Suprapubic skin (tissue), 4 donors: ENCODE measurements at regions not wholly inside any gene's neighbourhood (a gene's known extent, or its start where the extent isn't known, plus 50 kb on each side); places are given as distances from the start of the nearest gene placed in this dataset.

Source experiments
- DNase-seq, 2 donors: peaks; one replicate each; pipeline ENCODE4 v3.0.0-alpha.2; 2019; ENCODE audit warnings: low spot score in 2 of 2
- H3K27ac ChIP-seq: fragments of 200-600 bp; sonication (generic); one replicate; pipeline ENCODE4 v1.5.1; 2019
- H3K27me3 ChIP-seq: fragments of 200-600 bp; sonication (generic); one replicate; pipeline ENCODE4 v1.5.1; 2019
- H3K36me3 ChIP-seq: fragments of 200-600 bp; sonication (generic); one replicate; pipeline ENCODE4 v1.5.1; 2019
- H3K4me1 ChIP-seq: fragments of 200-600 bp; sonication (generic); one replicate; pipeline ENCODE4 v1.5.1; 2019
- H3K4me3 ChIP-seq: fragments of 200-600 bp; sonication (generic); one replicate; pipeline ENCODE4 v1.5.1; 2019; ENCODE audit warnings: mild to moderate bottlenecking
- H3K9me3 ChIP-seq: fragments of 200-600 bp; sonication (generic); one replicate; pipeline ENCODE4 v1.5.1; 2019
- EP300 ChIP-seq: sonication (generic); formaldehyde crosslinking; IDR thresholded peaks from one replicate; pipeline ENCODE4 v1.6.1; 2017; ENCODE audit warnings: antibody characterized with exemption
- POLR2A ChIP-seq, 2 donors: fragments of 450-650 bp; IDR thresholded peaks; one replicate each; pipeline ENCODE4 v1.6.1; 2017; ENCODE audit warnings: antibody characterized with exemption in 2 of 2, mild to moderate bottlenecking in 2 of 2, moderate library complexity in 2 of 2
- POLR2AphosphoS5 ChIP-seq, 3 donors: sonication (generic); formaldehyde crosslinking; IDR thresholded peaks; one replicate each; pipeline ENCODE4 v1.6.1; 2017; ENCODE audit warnings: antibody characterized with exemption in 3 of 3
- WGBS: methylation state at CpG from one replicate; pipeline ENCODE4 v1.1.5; 2018; 5-methylcytosine and 5-hydroxymethylcytosine counted together
- TF ChIP-seq, protein P1 (sequence below), 2 donors: fragments of 200-600 bp in 1 of 2; fragments of 450-650 bp in 1 of 2; sonication (generic) in 1 of 2; IDR thresholded peaks; one replicate each; pipeline ENCODE4 v1.5.1; 2016 to 2019; ENCODE audit warnings: antibody characterized with exemption in 2 of 2, mild to moderate bottlenecking in 1 of 2, moderate library complexity in 1 of 2

DNA sequence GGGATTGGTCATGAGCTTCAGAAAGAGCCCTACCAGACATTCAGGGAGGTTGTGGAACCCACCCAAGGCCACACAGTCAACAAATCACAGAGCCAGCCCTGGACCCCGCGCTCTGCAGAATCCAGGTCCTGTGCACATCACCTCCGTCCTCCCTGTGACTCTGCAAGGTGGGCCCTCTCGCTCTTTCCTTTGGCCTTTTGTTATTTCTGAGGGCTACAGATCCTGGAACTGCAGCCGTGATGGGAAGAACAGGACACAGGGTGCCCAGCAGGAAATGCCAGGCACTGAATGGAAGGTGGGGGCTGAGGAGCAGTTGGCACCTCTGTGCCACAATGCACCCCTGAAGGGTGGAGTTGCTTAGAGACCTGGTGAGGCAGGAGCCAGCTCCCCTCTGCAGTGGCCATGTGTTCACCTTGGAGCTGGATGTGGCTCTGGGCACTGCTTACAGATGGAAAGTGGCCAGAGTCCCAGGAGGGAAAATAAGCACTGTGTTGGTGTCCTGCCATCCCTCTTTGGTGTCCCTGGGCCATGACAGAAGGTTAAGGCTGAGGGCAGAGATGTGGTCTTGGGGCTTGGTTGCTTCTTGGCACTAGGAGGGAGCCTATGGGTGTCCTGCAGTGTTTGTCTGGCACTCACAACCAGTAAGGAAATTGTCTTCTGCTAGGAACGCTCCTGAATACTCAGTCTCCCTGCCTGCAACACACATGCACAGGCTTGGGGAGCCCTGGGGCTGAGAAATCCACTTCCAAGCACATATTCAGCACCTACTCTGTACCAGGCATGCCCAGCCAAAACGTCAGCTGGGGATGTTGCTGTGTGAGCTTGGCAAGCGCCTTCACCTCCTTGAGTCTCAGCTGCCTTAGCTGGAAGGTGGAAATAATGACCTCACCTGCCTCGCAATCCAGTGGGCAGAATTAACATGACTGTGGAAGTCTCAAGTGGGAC, 98.0 kb upstream of the SLC6A6 start:
- TF ChIP-seq, protein P1, sequence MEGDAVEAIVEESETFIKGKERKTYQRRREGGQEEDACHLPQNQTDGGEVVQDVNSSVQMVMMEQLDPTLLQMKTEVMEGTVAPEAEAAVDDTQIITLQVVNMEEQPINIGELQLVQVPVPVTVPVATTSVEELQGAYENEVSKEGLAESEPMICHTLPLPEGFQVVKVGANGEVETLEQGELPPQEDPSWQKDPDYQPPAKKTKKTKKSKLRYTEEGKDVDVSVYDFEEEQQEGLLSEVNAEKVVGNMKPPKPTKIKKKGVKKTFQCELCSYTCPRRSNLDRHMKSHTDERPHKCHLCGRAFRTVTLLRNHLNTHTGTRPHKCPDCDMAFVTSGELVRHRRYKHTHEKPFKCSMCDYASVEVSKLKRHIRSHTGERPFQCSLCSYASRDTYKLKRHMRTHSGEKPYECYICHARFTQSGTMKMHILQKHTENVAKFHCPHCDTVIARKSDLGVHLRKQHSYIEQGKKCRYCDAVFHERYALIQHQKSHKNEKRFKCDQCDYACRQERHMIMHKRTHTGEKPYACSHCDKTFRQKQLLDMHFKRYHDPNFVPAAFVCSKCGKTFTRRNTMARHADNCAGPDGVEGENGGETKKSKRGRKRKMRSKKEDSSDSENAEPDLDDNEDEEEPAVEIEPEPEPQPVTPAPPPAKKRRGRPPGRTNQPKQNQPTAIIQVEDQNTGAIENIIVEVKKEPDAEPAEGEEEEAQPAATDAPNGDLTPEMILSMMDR (IDR thresholded peaks at IDR 0.05), result no peak
- TF ChIP-seq EP300, result no peak
- no peak for TF ChIP-seq POLR2AphosphoS5 (IDR thresholded peaks at IDR 0.05)
- TF ChIP-seq POLR2A (IDR thresholded peaks at IDR 0.05), result no peak
- Histone ChIP-seq H3K36me3 (no peaks in the 10 kb centered on the region), H3K27me3 (peaks cover 11% of the 10 kb centered on the region), H3K4me3 (no peak overlapping the region), H3K9me3 (no peaks in the 10 kb centered on the region), H3K27ac (peak overlapping the region; percentile 30), H3K4me1 (peaks cover 31% of the 10 kb centered on the region)
- WGBS, result 57% methylated on average over 8 of the region's 9 CpGs
- no peak for DNase-seq

GRCh38 chr3:14305324-14305723, 97.1 kb upstream of the SLC6A6 start:
- no peak for DNase-seq
- H3K27me3 ChIP-seq, result peaks cover 11% of the 10 kb centered on the region
- no peak for TF ChIP-seq POLR2AphosphoS5 (IDR thresholded peaks at IDR 0.05)
- no peak for TF ChIP-seq POLR2A (IDR thresholded peaks at IDR 0.05)
- TF ChIP-seq, protein P1 (IDR thresholded peaks at IDR 0.05), result no peak
- TF ChIP-seq EP300, result no peak
- no peak overlapping the region for H3K4me3 ChIP-seq
- 74% methylated on average over 8 of the region's 8 CpGs for WGBS
- H3K27ac ChIP-seq, result no peak overlapping the region
- H3K36me3 ChIP-seq, result no peaks in the 10 kb centered on the region
- H3K4me1 ChIP-seq, result peaks cover 31% of the 10 kb centered on the region
- H3K9me3 ChIP-seq, result no peaks in the 10 kb centered on the region

- TF ChIP-seq POLR2AphosphoS5 (IDR thresholded peaks at IDR 0.05), result no peak
- TF ChIP-seq POLR2A (IDR thresholded peaks at IDR 0.05), result no peak
- TF ChIP-seq EP300, result no peak
- TF ChIP-seq, protein P1 (IDR thresholded peaks at IDR 0.05), result no peak
- no peak for DNase-seq
- Histone ChIP-seq H3K9me3 (no peaks in the 10 kb centered on the region), H3K27ac (no peak overlapping the region), H3K27me3 (peaks cover 11% of the 10 kb centered on the region), H3K36me3 (no peaks in the 10 kb centered on the region), H3K4me3 (no peak overlapping the region), H3K4me1 (peaks cover 28% of the 10 kb centered on the region)
- 90% methylated on average over 10 of the region's 10 CpGs for WGBS
Observed at GRCh38 chr3:14306142-14306541, 96.3 kb upstream of the SLC6A6 start.

- 63% methylated on average over 18 of the region's 18 CpGs for WGBS
- H3K4me3 ChIP-seq, result no peak overlapping the region
- no peak for DNase-seq
- H3K36me3 ChIP-seq, result no peaks in the 10 kb centered on the region
- no peaks in the 10 kb centered on the region for H3K9me3 ChIP-seq
- H3K27ac ChIP-seq, result no peak overlapping the region
- no peak for TF ChIP-seq POLR2A (IDR thresholded peaks at IDR 0.05)
- TF ChIP-seq, protein P1 (IDR thresholded peaks at IDR 0.05), result no peak
- no peak for TF ChIP-seq EP300
- TF ChIP-seq POLR2AphosphoS5 (IDR thresholded peaks at IDR 0.05), result no peak
- peaks cover 18% of the 10 kb centered on the region for H3K4me1 ChIP-seq
- H3K27me3 ChIP-seq, result peaks cover 19% of the 10 kb centered on the region
Observed at GRCh38 chr3:14307656-14308302, 94.6 kb upstream of the SLC6A6 start.

GRCh38 chr3:14311729-14312128, 90.7 kb upstream of the SLC6A6 start:
- H3K9me3 ChIP-seq, result no peaks in the 10 kb centered on the region
- TF ChIP-seq, protein P1 (IDR thresholded peaks at IDR 0.05), result no peak
- TF ChIP-seq POLR2AphosphoS5 (IDR thresholded peaks at IDR 0.05) (no peak), EP300 (no peak), POLR2A (IDR thresholded peaks at IDR 0.05) (no peak)
- H3K36me3 ChIP-seq, result no peaks in the 10 kb centered on the region
- H3K27ac ChIP-seq, result no peak overlapping the region
- DNase-seq, result no peak
- no peaks in the 10 kb centered on the region for H3K4me1 ChIP-seq
- no peak overlapping the region for H3K4me3 ChIP-seq
- H3K27me3 ChIP-seq, result peaks cover 16% of the 10 kb centered on the region
